ENCODE measurements at regions not wholly inside any gene's neighbourhood (a gene's known extent, or its start where the extent isn't known, plus 50 kb on each side); places are given as distances from the start of the nearest gene placed in this dataset.

DNA sequence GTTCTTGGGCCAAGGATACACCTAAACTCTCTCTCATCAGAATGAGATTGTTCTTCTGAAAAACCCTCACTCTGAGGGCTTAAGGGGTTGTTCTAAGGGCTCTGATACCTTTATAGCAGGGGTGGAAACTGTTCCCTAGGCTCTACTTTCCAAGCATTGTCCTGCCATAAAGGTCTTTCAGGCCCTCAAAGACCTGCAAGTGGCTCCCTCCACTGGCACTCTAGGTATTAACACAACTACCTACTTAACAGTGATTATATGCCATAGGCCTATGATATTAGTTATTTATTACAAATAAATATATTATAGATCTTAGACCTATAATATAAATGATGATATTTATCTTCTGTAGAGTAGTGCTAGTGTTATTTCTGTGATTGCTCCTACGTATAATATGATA lies 473.7 kb upstream of the RPS6KA3 start:
- TF ChIP-seq, protein P1, sequence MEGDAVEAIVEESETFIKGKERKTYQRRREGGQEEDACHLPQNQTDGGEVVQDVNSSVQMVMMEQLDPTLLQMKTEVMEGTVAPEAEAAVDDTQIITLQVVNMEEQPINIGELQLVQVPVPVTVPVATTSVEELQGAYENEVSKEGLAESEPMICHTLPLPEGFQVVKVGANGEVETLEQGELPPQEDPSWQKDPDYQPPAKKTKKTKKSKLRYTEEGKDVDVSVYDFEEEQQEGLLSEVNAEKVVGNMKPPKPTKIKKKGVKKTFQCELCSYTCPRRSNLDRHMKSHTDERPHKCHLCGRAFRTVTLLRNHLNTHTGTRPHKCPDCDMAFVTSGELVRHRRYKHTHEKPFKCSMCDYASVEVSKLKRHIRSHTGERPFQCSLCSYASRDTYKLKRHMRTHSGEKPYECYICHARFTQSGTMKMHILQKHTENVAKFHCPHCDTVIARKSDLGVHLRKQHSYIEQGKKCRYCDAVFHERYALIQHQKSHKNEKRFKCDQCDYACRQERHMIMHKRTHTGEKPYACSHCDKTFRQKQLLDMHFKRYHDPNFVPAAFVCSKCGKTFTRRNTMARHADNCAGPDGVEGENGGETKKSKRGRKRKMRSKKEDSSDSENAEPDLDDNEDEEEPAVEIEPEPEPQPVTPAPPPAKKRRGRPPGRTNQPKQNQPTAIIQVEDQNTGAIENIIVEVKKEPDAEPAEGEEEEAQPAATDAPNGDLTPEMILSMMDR (IDR thresholded peaks at IDR 0.05), result no peak
- TF ChIP-seq RCOR1 (IDR thresholded peaks at IDR 0.05; ENCODE audit: low read length), result no peak
- TF ChIP-seq, protein P2, sequence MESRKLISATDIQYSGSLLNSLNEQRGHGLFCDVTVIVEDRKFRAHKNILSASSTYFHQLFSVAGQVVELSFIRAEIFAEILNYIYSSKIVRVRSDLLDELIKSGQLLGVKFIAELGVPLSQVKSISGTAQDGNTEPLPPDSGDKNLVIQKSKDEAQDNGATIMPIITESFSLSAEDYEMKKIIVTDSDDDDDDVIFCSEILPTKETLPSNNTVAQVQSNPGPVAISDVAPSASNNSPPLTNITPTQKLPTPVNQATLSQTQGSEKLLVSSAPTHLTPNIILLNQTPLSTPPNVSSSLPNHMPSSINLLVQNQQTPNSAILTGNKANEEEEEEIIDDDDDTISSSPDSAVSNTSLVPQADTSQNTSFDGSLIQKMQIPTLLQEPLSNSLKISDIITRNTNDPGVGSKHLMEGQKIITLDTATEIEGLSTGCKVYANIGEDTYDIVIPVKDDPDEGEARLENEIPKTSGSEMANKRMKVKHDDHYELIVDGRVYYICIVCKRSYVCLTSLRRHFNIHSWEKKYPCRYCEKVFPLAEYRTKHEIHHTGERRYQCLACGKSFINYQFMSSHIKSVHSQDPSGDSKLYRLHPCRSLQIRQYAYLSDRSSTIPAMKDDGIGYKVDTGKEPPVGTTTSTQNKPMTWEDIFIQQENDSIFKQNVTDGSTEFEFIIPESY (IDR thresholded peaks at IDR 0.05; ENCODE audit: borderline replicate concordance, low read depth), result no peak
- TF ChIP-seq MXI1 (IDR thresholded peaks at IDR 0.05; ENCODE audit: low read depth, low read length), result no peak
- TF ChIP-seq, protein P3, sequence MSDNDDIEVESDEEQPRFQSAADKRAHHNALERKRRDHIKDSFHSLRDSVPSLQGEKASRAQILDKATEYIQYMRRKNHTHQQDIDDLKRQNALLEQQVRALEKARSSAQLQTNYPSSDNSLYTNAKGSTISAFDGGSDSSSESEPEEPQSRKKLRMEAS (IDR thresholded peaks at IDR 0.05; ENCODE audit: low read depth), result no peak
- TF ChIP-seq SMC3 (IDR thresholded peaks at IDR 0.05; ENCODE audit: low read depth, low read length), result no peak
